GM19372 (cell line): ENCODE measurements at regions not wholly inside any gene's neighbourhood (a gene's known extent, or its start where the extent isn't known, plus 50 kb on each side); places are given as distances from the start of the nearest gene placed in this dataset.

Experiments
- ATAC-seq: cut with Tn5 transposase; IDR thresholded peaks from one replicate; pipeline ENCODE4 v1.9.1; 2021; ENCODE audit warnings: mild to moderate bottlenecking, low read depth, moderate library complexity; ENCODE audit not compliant: unreplicated experiment

DNA sequence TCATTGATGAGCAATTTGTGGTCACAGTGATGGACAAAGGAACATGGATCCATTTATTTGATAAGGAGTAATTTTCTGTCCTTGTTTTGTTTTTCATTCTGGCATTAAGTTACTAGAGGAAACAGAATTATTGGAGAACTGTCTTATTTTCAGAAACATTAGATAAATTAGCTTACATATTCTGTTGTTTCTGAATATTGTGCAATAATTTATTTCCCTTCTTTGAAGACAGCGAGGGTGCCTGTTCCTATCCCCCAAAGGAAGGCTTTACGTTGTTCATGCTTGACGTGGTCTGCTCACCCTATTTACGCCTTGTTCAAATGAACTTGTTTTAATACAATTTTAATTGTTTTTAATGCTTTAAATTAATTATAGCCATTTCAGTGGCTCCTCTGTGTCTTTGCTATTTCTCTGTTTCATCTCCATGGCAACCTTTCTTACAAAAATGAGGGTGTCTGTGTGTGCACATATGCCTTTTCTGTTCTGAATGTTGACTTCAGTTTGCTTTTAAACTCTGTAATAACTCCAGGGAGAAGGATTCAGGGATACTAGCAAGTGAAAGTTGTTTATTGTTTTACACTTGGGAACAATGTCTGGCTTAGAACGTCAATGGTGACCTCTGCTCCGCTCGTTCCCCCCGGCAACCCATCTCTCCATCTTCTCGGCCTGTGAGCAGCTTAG, 138.3 kb upstream of the PLET1 start:
- no peak for ATAC-seq

DNA sequence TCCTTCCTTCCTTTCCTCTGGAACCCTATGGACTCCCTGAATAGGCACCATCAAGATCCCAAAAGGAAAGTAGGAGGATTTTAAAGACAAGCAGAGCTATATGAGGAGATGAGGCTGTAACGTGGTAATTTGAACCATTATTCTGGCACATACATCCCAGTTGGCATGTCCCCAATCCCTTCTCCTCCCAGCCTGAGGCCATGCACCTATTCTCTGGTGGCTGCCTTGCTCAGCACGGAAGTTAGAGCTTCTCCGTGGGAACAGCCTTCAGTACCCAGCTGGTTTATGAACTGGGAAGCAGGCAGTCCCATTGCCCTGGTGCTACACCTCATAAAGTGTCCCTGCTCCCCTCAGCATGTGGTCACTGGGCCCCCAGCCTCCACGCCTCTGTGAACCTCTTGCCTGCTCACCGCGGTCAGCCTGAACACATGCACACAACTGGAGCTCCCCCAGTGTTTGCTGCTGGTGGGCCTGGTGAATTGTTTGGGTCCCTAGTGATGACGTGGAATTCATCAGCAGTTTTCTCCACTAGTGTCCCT, 139.9 kb upstream of the PLET1 start:
- no peak for ATAC-seq

DNA sequence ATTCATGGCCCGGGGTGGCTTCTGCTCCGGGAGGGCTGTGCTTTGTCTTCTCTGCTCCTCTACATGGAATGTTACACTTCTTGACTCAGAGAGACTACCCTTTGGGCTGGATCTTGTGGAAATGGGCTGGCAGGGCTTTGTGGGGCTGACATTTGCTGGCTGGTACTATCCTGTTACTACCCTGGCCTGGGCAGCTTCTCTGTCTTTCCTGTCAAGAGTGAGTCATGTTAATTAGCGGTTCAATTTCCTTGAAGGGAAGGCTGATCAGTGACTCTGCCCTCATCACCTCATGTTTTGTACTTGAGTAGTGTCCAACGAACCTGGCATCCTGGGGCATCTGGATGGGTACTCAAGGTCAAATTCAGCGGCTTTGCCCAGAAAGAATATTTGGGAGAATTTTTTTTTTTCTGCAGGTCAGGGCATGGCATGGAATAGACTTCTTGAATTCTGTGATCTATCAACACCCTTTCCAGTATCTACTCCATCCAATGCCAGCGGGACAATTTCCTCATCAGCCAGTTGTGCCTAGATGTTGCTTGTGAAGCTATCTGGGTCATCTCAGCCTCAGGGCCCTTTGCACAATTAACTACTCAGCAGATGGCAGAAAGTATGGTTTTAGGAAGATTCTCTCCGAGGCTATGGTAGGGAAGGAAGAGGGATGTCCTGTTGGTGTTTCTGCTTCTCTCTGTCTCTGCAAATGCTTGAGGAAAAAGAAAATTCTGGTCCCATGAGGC, 140.5 kb upstream of the PLET1 start:
- no peak for ATAC-seq

DNA sequence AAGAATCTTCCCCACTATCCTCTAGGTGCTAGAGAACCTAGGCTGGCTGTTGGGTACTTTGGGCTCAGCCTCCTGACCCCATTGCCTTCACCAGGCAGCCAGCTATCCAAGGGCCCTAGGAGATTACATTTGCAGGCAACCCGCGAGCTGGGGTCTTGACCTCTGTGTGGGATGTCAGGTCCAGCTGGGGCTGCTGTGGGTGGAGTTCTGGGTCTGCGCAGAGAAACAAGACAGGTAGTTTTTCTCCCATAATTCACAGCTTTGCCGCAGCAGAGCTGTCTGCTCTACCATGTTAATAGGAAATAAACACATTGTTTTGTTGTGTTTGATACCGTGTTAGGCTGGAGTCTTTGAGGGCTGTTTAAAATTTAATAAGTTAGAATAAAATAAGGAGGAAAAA, 142.8 kb upstream of the PLET1 start:
- no peak for ATAC-seq

DNA sequence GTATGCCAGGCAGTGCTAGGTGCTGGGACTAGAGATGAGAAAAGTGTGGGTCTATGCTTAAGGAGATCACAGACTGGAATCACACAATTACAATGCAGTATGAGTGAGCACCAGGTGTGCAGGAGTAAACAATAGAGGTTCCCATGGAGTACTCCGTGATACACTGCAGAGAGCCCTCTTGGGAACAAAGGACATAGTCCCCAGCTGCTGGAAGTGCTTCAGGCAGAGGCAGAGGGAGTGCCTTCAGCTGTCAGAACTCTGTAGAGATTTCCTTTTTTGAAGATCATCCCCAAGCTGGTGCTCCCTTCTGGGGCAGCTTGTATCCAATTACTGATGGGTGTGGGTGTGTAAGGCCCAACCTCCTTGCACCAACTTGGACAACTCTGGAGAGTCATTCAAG, 143.5 kb upstream of the PLET1 start:
- no peak for ATAC-seq

DNA sequence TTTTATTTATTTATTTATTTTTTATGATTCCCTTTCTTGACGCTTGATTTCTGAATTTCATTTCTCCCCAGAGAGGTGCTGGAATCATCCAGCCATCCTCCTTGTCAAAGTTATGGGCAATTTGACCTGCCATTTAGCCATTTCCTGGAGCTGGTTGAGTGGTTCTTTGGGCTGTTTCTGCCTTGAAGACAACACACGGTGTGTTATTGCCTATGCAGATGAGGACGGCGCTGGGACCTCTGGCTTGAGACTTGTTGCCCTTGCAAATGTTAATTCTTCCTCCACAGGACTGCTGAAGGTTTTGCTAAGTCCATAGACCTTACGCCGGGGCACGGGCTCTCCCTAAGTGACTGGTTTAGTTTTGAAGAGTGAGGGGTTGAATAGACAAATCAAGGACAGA, 147.9 kb upstream of the PLET1 start:
- ATAC-seq, result no peak

DNA sequence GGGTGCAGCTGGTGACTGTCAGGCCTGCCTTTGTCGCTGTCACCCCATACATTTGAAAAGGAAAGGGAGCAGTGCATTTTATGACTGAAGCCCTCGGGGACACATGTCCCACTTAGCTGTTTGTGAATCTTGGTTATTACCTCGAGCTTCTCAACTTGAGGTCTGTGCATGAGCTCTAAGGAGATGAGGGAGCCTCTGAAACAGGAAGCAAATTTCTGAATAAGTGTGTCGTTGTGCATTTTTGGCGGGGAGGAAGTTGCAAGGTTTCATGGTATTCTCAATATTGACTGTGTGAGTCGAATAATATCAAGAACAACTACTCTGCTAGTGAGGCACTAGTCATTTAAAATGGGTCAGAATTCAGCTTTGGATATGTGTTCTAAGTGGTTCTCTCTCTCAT, 149.7 kb upstream of the PLET1 start:
- no peak for ATAC-seq

DNA sequence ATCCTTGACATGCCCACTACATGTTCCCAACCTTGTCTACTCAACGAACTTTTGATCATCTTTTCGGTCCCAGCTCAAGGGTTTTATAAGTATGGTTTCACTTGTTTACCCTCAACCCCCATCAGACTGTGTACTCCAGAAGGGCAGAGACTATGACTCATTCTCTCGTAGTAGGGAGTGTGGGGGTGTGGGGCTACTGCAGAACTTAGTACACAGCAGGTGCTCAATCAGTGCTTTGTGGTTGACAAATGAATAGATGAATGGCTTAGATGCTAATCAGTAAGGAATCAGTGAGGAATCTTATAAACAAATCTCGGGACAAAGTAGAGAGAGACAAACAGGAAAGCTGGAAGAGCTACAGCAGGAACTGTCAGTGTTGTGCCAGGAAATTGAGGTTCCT, 151.7 kb upstream of the PLET1 start:
- no peak for ATAC-seq

DNA sequence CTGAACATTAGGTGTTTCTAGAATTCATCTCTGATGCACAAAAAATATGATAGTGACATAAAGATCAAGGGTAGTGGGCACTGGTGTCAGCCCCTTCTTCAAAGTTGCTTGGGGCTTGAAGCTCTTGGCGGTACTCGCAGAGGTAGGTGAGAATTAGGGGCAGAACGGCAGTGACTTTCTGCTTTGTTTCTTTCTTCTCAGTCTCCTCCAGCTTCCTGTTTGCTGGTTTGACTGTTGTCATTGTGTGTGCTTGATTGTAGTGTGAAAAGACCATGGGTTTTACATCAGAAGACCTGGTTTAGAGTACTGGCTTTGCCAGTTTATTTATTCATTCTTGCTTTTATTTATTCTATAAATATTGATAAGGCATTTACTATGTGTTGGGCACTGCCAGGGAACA, 156.7 kb upstream of the PLET1 start:
- ATAC-seq, result no peak

DNA sequence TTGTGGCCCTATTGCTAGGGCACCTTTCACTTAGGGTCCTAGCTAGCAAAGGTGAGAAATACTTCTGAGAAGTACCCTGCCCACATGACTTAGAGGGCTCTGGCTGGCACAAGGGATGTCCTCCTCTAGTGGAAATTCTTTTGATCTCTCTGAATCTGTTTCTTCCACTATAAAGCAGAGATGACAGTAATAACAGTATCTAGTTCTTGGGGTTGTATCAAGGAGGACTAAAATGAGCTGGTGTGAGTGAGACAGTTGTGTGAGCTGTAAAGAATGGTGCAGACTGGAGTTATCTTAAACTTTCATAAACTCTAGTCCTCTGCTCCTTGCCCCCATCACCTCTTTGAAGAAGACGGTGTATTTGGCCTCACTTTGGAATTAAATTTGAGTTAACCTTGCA, 157.8 kb upstream of the PLET1 start:
- ATAC-seq, result no peak

DNA sequence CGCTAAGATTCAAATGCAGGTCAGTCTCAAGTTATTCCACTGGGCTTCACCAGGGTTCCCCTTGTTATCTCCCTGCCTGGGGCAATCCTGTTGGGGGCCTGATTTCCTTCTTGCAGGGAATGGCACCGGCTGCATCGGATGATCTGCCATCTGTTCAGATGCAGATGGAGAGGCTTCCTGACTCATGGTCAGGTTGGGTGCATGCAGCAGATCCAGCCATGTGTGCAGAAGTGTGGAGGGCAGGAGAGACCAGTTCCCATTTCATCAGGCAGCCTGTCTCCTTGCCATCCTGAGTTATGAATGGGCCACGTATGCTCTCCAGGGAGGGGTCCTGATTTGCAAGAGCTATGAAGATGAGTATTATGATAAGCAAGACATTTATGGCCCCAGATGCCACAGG, 161.2 kb upstream of the PLET1 start:
- no peak for ATAC-seq

DNA sequence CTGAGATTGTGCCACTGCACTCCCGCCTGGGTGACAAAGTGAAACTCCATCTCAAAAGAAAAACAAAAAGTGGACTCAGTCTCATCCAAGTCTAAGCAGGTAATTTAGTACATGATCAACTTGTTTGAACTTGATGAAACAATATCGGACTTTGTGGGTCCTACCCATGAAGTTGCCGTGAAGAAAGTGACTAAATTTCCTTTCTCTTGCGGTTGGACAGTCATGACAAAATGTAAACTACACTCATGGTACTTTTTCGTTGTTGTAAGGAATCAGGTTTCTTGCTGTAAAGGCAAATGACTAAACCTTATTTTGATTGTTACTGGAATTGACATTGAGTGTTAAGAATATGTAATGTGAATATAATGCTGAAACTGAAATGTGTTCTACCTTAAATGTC, 164.5 kb upstream of the PLET1 start:
- no peak for ATAC-seq

DNA sequence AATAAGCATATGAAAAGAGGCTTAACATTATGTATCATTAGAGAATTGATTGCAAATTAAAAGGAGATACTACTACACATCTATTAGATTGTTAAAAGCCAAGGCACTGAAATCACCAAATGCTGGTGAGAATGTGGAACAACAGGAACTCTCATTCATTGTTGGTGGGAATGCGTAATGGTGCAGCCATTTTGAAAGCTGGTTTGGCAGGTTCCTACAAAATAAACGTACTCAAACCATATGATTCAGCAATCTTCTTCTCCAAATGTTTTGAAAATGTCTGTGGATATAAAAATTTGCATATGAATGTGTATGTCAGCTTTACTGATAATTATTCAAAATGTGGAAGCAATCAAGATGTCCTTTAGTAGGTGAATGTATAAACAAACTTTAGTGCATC, 176.4 kb upstream of the PLET1 start:
- ATAC-seq, result no peak

DNA sequence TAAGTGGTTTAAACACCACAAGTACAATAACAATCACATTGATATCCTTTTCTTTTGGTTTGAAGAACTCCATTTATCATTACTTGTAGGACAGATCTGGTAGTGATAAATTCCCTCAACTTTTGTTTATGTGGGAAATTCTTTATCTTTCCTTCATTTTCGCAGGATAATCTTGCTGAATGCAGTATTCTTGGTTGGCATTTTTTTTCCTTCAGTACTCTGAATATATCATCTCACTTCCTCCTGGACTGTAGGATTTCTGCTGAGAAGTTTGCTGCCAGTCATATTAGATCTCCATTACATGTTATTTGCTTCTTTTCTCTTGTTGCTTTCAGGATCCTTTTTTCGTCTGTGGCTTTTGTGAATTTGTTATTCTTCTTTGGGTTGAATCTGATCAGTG, 179.0 kb upstream of the PLET1 start:
- no peak for ATAC-seq

DNA sequence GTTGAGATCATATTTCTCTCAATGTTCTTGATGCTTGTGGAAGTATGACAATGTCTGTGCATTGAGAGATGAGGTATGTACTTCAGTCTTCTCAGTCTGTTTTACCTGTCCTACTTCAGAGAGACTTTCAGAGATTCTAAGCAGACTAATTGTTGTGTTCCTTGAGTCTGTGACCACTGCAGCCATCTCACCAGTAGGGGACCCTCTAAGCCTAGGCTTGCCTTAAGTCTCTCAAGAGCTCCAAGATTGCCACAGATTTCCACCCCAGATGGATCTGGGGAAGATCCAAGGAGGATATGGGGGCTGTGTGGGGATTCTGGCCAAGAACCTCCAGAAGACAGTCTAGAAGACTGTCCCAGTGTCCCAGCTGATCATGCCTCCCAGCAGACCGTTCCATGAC, 179.9 kb upstream of the PLET1 start:
- no peak for ATAC-seq

DNA sequence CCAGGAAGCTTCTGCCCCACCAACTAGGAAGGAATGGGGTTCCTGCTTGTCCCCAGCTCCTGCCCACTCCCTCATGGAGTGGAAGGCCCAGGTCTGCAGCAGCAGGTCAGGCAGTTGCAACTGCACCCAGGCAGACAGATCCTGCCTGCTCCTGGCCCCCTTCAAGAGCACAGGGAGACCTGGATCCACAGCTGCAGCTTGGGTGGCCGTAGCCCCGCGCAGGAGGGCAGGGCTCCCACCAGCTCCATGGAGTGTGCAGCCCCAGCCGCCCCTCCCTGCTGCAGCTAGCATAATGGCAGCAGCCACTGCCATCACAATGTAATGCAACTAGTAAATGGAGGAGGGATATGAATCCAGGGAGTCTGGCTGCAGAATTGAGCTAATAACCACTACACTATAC, 187.5 kb upstream of the PLET1 start:
- no peak for ATAC-seq

DNA sequence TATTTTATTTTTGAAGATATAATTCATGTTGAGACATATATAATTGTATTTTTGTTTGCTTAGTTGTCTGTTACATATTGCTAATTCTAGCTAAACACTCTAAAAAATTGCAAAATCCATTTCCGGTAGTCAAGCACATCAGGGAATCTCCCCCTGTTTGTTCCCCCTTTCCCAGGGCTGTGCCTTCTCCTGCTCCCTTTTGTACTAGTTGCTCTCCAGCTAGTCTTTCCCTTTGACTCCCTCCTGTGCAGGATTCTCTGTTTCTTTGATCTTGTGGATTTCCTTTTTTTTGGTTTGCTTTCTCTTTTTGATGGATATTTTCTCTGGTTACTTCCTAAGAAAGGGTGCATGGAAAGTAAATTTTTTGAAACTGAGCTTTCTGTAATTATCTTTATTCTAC, 188.1 kb upstream of the PLET1 start:
- no peak for ATAC-seq

DNA sequence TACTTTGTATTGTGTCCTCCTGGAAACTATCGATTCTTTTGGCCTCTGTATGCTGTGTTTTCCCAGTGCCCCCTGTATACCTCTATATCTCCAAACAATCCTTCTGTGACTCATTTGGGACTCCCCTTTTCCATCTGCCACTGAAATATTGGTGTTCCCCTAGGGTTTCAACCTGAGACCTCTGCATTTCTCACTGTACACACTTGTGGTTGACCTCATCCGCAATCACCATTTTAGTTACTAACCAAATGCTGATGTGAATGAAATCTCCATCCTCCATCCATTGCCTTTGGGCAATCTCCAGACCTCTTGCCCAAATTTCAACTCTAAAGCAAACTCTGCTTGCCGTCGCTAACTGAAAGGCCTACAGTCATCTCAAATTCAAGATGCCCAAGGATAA, 190.6 kb upstream of the PLET1 start:
- no peak for ATAC-seq

DNA sequence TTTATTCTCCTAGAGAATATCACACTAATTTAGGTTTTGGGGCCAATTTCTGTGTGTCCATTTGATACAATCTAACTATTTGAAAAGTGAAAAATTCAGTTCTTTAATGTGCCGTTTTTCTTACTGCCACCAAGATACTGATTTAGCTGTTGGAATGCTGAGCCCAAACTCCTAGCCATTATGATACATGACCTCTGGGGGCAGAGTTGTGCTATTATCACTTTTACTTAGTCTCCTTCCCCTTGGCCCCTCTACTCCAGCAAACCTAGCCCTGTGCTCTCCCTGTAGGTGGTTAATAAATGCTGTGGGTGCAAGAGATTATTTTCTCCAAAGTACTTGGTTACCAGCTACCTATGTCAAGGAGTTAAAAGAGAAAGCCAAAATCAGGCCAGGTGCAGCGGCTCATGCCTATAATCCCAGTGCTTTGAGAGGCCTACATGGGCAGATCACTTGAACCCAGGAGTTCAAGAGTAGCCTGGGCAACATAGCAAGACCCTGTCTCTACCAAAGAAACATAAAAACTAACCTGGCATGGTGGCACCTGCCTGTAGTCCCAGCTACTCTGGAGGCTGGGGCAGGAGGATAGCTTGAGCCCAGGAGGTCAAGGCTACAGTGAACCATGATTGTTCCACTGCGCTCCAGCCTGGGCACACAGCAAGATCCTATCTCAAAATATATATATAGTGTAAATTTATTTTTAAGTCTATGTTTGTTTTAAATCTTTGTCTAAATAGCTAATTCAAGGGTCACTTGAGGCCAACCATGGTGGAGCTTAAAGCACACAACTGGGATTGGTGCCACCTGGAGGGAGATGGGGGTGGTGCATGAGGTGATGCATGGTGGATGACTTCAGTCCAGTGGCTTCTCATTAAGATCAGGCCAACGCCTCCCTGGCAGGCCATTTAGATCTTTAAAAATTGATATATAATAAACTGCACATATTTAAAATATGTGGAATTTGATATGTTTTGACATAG, 193.2 kb upstream of the PLET1 start:
- no peak for ATAC-seq

DNA sequence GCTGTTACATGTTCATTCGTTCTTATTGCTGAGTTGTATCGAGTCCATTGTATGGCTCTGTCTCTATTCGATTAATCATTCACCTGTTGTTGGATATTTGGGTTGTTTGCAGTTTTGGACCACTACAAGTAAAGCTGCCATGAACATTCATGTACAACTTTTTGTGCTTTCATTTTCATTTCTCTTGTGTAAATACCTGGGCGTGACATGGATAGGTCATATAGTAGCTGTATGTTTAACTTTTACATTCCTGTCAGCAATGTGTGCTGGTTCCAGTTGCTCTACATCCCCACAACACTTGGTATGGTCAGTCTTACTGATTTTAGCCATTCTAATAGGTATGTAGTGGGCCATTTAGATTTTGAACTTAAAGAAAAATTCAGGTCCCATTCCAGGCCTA, 194.2 kb upstream of the PLET1 start:
- ATAC-seq, result no peak

DNA sequence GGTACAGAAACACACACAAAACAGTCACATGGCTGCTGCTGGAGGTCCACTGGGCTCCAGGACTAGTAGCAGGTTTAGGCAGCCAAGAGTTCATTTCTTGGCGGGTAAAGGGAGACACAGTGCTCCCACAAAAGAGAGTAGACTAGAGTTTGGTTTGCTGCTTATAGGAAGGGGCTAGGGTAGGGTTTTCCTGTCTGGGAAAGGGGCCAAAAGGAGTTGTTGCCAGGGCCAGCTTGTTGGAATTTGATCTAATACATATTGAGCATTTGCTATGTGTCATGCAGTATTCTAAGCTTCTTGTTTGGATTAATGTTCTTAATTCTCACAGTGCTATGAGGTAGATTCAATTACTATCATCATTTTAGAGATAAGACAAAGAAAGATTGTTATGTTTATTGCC, 195.1 kb upstream of the PLET1 start:
- no peak for ATAC-seq
